DND-41 (cell line): ENCODE measurements at regions not wholly inside any gene's neighbourhood (a gene's known extent, or its start where the extent isn't known, plus 50 kb on each side); places are given as distances from the start of the nearest gene placed in this dataset.

Experiments used
- EZH2 ChIP-seq: IDR thresholded peaks from 3 replicates; pipeline ENCODE4 v1.6.1; 2012; ENCODE audit warnings: borderline replicate concordance, low read depth, mild to moderate bottlenecking, moderate library complexity, low read length, inconsistent platforms; ENCODE audit not compliant: severe bottlenecking
- TF ChIP-seq, protein P1 (sequence below): IDR thresholded peaks from 2 replicates; pipeline ENCODE4 v1.5.1; 2012; ENCODE audit warnings: borderline replicate concordance, low read length, moderate library complexity, mild to moderate bottlenecking; ENCODE audit not compliant: poor library complexity, severe bottlenecking; ENCODE audit errors: extremely low read depth

DNA sequence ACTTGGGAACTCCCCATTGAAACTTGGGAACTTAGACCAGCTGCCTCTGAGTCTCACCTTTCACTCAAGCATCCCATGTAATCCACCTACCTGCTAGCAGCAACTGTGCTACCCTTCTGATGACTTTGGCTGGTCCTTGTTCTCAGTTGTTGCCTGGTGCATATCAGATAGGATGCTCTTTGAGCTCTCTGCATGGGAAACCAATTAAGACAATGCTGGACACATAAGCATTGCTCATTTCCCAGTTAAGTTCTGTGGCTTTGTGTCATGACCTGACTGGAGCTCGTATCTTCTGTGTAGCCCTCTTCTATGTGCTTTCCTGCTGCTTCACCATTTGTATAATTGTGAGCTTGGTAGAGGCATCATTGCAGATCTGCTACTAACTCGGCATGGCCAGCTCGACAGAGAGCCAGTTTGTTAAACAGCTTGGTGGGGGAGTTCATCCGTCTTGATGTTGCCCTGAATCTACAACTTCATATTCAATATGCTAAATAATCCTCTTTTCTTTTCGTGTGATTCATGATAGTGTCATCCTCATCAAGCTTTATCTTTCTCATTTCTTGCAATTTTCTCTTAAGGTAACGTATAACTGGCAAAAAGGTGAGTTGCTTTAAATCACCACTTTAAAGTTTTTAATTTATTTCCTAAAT is 447.5 kb upstream of the SLC14A2 start:
- TF ChIP-seq, protein P1, sequence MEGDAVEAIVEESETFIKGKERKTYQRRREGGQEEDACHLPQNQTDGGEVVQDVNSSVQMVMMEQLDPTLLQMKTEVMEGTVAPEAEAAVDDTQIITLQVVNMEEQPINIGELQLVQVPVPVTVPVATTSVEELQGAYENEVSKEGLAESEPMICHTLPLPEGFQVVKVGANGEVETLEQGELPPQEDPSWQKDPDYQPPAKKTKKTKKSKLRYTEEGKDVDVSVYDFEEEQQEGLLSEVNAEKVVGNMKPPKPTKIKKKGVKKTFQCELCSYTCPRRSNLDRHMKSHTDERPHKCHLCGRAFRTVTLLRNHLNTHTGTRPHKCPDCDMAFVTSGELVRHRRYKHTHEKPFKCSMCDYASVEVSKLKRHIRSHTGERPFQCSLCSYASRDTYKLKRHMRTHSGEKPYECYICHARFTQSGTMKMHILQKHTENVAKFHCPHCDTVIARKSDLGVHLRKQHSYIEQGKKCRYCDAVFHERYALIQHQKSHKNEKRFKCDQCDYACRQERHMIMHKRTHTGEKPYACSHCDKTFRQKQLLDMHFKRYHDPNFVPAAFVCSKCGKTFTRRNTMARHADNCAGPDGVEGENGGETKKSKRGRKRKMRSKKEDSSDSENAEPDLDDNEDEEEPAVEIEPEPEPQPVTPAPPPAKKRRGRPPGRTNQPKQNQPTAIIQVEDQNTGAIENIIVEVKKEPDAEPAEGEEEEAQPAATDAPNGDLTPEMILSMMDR, result no peak
- no peak for TF ChIP-seq EZH2
